GM23338 (cell line): ENCODE measurements at regions not wholly inside any gene's neighbourhood (a gene's known extent, or its start where the extent isn't known, plus 50 kb on each side); places are given as distances from the start of the nearest gene placed in this dataset.
A peak's percentile ranks its signal among the peaks of the same experiment; 100 is the strongest.

Experiments used
- ATAC-seq: fragments of 200-7000 bp; cut with Tn5 transposase; 3 replicates; pipeline ENCODE4 v1.9.1; 2020
- DNase-seq: peaks from one replicate; pipeline ENCODE4 v3.0.0-alpha.2; 2015; ENCODE audit warnings: low spot score
- H2AFZ ChIP-seq: fragments of 200-600 bp; sonication (generic); 2 replicates; pipeline ENCODE4 v1.8.0; 2016; ENCODE audit warnings: antibody characterized with exemption, mild to moderate bottlenecking, moderate library complexity
- H3F3A ChIP-seq: fragments of 200-600 bp; sonication (generic); replicated peaks from 2 replicates; pipeline ENCODE4 v1.8.0; 2017; ENCODE audit warnings: antibody characterized with exemption, mixed run types, low read depth
- H3K27ac ChIP-seq: fragments of 200-600 bp; sonication (generic); 2 replicates; pipeline ENCODE4 v1.6.1; 2016; ENCODE audit warnings: low read depth
- H3K27me3 ChIP-seq: fragments of 200-600 bp; sonication (generic); 2 replicates; pipeline ENCODE4 v1.8.0; 2016; ENCODE audit warnings: mild to moderate bottlenecking, mixed run types, moderate library complexity; ENCODE audit not compliant: insufficient read depth
- H3K36me3 ChIP-seq: fragments of 200-600 bp; sonication (generic); 2 replicates; pipeline ENCODE4 v1.8.0; 2016; ENCODE audit warnings: mild to moderate bottlenecking; ENCODE audit not compliant: insufficient read depth
- H3K4me1 ChIP-seq: fragments of 200-600 bp; sonication (generic); 2 replicates; pipeline ENCODE4 v1.8.0; 2016; ENCODE audit warnings: mild to moderate bottlenecking, moderate library complexity; ENCODE audit not compliant: insufficient read depth
- H3K4me2 ChIP-seq: fragments of 200-600 bp; sonication (generic); 2 replicates; pipeline ENCODE4 v1.7.1; 2017; ENCODE audit warnings: mixed run types
- H3K4me3 ChIP-seq: fragments of 200-600 bp; sonication (generic); 2 replicates; pipeline ENCODE4 v1.6.1; 2016; ENCODE audit warnings: mixed run types
- H3K79me2 ChIP-seq: fragments of 200-600 bp; sonication (generic); replicated peaks from 2 replicates; pipeline ENCODE4 v1.8.0; 2017; ENCODE audit warnings: mild to moderate bottlenecking; ENCODE audit not compliant: insufficient read depth
- H3K9me2 ChIP-seq: fragments of 200-600 bp; sonication (generic); 2 replicates; pipeline ENCODE4 v1.8.0; 2017; ENCODE audit not compliant: insufficient read depth
- H4K20me1 ChIP-seq: fragments of 200-600 bp; sonication (generic); replicated peaks from 2 replicates; pipeline ENCODE4 v1.8.0; 2017; ENCODE audit warnings: mild to moderate bottlenecking; ENCODE audit not compliant: insufficient read depth
- H3K27ac Mint-ChIP-seq: 2 replicates; pipeline ENCODE4 v1.8.0; 2020; ENCODE audit warnings: inconsistent platforms, mild to moderate bottlenecking, moderate library complexity, mixed read lengths
- H3K27me3 Mint-ChIP-seq: 3 replicates; pipeline ENCODE4 v1.8.0; 2022; ENCODE audit warnings: low read depth, mild to moderate bottlenecking, moderate library complexity, mixed read lengths, inconsistent platforms; ENCODE audit not compliant: insufficient read depth, poor library complexity
- H3K36me3 Mint-ChIP-seq: 3 replicates; pipeline ENCODE4 v1.8.0; 2021; ENCODE audit warnings: low read depth, mild to moderate bottlenecking, inconsistent platforms, moderate library complexity, mixed read lengths
- H3K4me1 Mint-ChIP-seq: 3 replicates; pipeline ENCODE4 v1.8.0; 2020; ENCODE audit warnings: mild to moderate bottlenecking, inconsistent platforms, mixed read lengths
- H3K4me3 Mint-ChIP-seq: 3 replicates; pipeline ENCODE4 v1.8.0; 2021; ENCODE audit warnings: moderate library complexity, mild to moderate bottlenecking, inconsistent platforms, mixed read lengths
- H3K9me3 Mint-ChIP-seq: 3 replicates; pipeline ENCODE4 v1.8.0; 2020; ENCODE audit warnings: moderate library complexity, mild to moderate bottlenecking, inconsistent platforms, mixed read lengths
- CREB1 ChIP-seq: fragments of 250-450 bp; sonication (Bioruptor Pico); IDR thresholded peaks from 2 replicates; pipeline ENCODE4 v1.5.0; 2020; ENCODE audit warnings: low read depth, mild to moderate bottlenecking, moderate library complexity
- EZH2phosphoT487 ChIP-seq: fragments of 200-600 bp; sonication (generic); IDR thresholded peaks from one replicate; pipeline ENCODE4 v1.8.1; 2018; ENCODE audit warnings: antibody characterized with exemption; ENCODE audit not compliant: unreplicated experiment
- JUNB ChIP-seq: IDR thresholded peaks from one replicate; pipeline ENCODE4 v1.6.1; 2016; ENCODE audit warnings: antibody characterized with exemption; ENCODE audit not compliant: unreplicated experiment
- NANOG ChIP-seq: IDR thresholded peaks from 2 replicates; pipeline ENCODE4 v1.6.1; 2016; ENCODE audit warnings: antibody characterized with exemption, borderline replicate concordance
- POLR2AphosphoS5 ChIP-seq: IDR thresholded peaks from 2 replicates; pipeline ENCODE4 v1.6.1; 2016; ENCODE audit warnings: antibody characterized with exemption, low read depth
- ZNF114 ChIP-seq: fragments of 250-450 bp; sonication (Bioruptor Pico); IDR thresholded peaks from 2 replicates; pipeline ENCODE4 v1.5.0; 2020; ENCODE audit warnings: mild to moderate bottlenecking, moderate library complexity
- ZNF331 ChIP-seq: fragments of 250-450 bp; sonication (Bioruptor Pico); IDR thresholded peaks from 2 replicates; pipeline ENCODE4 v1.5.0; 2020; ENCODE audit warnings: low read depth, mild to moderate bottlenecking, moderate library complexity
- TF ChIP-seq, protein P1 (sequence below): IDR thresholded peaks from 2 replicates; pipeline ENCODE4 v1.6.1; 2016; ENCODE audit warnings: antibody characterized with exemption
- TF ChIP-seq, protein P2 (sequence below): IDR thresholded peaks from one replicate; pipeline ENCODE4 v1.6.1; 2018; ENCODE audit warnings: antibody characterized with exemption; ENCODE audit not compliant: unreplicated experiment
- TF ChIP-seq, protein P3 (sequence below): fragments of 250-450 bp; sonication (Bioruptor Pico); IDR thresholded peaks from 2 replicates; pipeline ENCODE4 v1.5.0; 2020; ENCODE audit warnings: mild to moderate bottlenecking, moderate library complexity

DNA sequence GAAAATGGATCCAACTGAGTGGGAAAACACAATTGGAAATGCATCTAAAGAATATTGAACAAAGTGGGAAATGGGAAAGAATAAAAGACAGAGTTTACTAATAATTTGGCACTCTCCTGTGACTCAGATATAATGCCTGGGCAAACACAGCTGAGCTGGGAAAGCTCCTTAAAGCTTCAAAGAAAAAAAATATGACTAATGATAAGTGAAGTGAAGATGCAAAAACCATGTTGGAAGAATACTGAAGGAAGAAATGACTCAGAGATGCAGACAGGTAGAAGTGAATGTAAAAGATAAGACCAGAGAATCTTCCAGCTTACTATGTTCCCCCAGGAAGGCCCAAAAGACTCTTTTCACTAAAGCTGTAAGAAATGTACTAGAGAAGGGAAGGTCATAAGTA is 62.4 kb upstream of the FOXG1 start:
- no peak overlapping the region for H3K4me3 ChIP-seq
- no peaks in the 10 kb centered on the region for H3F3A ChIP-seq
- Mint-ChIP-seq H3K36me3 (no peaks in the 10 kb centered on the region), H3K4me3 (no peak overlapping the region), H3K27me3 (no peaks in the 10 kb centered on the region), H3K4me1 (no peaks in the 10 kb centered on the region), H3K9me3 (no peaks in the 10 kb centered on the region), H3K27ac (no peak overlapping the region)
- no peaks in the 10 kb centered on the region for H3K36me3 ChIP-seq
- no peak overlapping the region for H3K4me2 ChIP-seq
- no peak for ATAC-seq
- no peaks in the 10 kb centered on the region for H4K20me1 ChIP-seq
- H3K79me2 ChIP-seq: no peaks in the 10 kb centered on the region
- H3K4me1 ChIP-seq: no peaks in the 10 kb centered on the region
- no peak overlapping the region for H3K27ac ChIP-seq
- H3K9me2 ChIP-seq: no peaks in the 10 kb centered on the region
- no peak for TF ChIP-seq POLR2AphosphoS5
- no peak for TF ChIP-seq EZH2phosphoT487
- no peak for TF ChIP-seq ZNF114 (CRISPR knock-in tag)
- H3K27me3 ChIP-seq: no peaks in the 10 kb centered on the region
- no peak for DNase-seq
- 0 out of 2 replicates have a peak overlapping the region, but pooled peaks have one; percentile 64 for H2AFZ ChIP-seq

DNA sequence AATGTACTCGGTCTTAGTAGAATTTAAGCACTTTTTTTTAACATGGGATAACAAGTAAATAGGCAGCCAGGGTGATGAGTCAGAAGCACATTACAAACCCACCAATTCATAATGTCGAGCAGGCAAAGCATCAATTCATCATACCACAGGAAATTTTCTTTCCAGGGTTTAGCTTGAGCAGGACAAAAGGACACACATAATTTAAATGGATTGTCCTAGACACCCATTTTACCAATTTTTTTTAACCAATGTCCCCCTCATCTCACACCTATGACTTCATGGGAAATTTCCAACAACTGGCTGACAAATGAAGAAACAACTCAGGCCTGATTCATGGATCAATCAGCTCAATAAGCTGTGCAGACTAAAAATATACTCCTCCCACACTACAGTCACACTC is 58.8 kb upstream of the FOXG1 start:
- Histone ChIP-seq H3K36me3 (no peaks in the 10 kb centered on the region), H3K27me3 (no peaks in the 10 kb centered on the region), H3K4me3 (no peak overlapping the region), H2AFZ (no peak overlapping the region), H3K4me2 (no peak overlapping the region), H3K79me2 (no peaks in the 10 kb centered on the region), H3K9me2 (no peaks in the 10 kb centered on the region), H3K4me1 (no peaks in the 10 kb centered on the region), H3K27ac (no peak overlapping the region), H4K20me1 (no peaks in the 10 kb centered on the region), H3F3A (no peaks in the 10 kb centered on the region)
- Mint-ChIP-seq H3K27ac (no peak overlapping the region), H3K4me3 (no peak overlapping the region), H3K4me1 (no peaks in the 10 kb centered on the region), H3K27me3 (no peaks in the 10 kb centered on the region), H3K36me3 (no peaks in the 10 kb centered on the region), H3K9me3 (no peaks in the 10 kb centered on the region)
- DNase-seq (no peak), ATAC-seq (no peak)
- no peak for TF ChIP-seq NANOG
- TF ChIP-seq, protein P1, sequence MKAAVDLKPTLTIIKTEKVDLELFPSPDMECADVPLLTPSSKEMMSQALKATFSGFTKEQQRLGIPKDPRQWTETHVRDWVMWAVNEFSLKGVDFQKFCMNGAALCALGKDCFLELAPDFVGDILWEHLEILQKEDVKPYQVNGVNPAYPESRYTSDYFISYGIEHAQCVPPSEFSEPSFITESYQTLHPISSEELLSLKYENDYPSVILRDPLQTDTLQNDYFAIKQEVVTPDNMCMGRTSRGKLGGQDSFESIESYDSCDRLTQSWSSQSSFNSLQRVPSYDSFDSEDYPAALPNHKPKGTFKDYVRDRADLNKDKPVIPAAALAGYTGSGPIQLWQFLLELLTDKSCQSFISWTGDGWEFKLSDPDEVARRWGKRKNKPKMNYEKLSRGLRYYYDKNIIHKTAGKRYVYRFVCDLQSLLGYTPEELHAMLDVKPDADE: no peak
- TF ChIP-seq JUNB: no peak
- no peak for TF ChIP-seq CREB1 (CRISPR knock-in tag)
- TF ChIP-seq, protein P2, sequence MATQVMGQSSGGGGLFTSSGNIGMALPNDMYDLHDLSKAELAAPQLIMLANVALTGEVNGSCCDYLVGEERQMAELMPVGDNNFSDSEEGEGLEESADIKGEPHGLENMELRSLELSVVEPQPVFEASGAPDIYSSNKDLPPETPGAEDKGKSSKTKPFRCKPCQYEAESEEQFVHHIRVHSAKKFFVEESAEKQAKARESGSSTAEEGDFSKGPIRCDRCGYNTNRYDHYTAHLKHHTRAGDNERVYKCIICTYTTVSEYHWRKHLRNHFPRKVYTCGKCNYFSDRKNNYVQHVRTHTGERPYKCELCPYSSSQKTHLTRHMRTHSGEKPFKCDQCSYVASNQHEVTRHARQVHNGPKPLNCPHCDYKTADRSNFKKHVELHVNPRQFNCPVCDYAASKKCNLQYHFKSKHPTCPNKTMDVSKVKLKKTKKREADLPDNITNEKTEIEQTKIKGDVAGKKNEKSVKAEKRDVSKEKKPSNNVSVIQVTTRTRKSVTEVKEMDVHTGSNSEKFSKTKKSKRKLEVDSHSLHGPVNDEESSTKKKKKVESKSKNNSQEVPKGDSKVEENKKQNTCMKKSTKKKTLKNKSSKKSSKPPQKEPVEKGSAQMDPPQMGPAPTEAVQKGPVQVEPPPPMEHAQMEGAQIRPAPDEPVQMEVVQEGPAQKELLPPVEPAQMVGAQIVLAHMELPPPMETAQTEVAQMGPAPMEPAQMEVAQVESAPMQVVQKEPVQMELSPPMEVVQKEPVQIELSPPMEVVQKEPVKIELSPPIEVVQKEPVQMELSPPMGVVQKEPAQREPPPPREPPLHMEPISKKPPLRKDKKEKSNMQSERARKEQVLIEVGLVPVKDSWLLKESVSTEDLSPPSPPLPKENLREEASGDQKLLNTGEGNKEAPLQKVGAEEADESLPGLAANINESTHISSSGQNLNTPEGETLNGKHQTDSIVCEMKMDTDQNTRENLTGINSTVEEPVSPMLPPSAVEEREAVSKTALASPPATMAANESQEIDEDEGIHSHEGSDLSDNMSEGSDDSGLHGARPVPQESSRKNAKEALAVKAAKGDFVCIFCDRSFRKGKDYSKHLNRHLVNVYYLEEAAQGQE: no peak
- TF ChIP-seq ZNF331 (CRISPR knock-in tag): no peak
- TF ChIP-seq, protein P3, sequence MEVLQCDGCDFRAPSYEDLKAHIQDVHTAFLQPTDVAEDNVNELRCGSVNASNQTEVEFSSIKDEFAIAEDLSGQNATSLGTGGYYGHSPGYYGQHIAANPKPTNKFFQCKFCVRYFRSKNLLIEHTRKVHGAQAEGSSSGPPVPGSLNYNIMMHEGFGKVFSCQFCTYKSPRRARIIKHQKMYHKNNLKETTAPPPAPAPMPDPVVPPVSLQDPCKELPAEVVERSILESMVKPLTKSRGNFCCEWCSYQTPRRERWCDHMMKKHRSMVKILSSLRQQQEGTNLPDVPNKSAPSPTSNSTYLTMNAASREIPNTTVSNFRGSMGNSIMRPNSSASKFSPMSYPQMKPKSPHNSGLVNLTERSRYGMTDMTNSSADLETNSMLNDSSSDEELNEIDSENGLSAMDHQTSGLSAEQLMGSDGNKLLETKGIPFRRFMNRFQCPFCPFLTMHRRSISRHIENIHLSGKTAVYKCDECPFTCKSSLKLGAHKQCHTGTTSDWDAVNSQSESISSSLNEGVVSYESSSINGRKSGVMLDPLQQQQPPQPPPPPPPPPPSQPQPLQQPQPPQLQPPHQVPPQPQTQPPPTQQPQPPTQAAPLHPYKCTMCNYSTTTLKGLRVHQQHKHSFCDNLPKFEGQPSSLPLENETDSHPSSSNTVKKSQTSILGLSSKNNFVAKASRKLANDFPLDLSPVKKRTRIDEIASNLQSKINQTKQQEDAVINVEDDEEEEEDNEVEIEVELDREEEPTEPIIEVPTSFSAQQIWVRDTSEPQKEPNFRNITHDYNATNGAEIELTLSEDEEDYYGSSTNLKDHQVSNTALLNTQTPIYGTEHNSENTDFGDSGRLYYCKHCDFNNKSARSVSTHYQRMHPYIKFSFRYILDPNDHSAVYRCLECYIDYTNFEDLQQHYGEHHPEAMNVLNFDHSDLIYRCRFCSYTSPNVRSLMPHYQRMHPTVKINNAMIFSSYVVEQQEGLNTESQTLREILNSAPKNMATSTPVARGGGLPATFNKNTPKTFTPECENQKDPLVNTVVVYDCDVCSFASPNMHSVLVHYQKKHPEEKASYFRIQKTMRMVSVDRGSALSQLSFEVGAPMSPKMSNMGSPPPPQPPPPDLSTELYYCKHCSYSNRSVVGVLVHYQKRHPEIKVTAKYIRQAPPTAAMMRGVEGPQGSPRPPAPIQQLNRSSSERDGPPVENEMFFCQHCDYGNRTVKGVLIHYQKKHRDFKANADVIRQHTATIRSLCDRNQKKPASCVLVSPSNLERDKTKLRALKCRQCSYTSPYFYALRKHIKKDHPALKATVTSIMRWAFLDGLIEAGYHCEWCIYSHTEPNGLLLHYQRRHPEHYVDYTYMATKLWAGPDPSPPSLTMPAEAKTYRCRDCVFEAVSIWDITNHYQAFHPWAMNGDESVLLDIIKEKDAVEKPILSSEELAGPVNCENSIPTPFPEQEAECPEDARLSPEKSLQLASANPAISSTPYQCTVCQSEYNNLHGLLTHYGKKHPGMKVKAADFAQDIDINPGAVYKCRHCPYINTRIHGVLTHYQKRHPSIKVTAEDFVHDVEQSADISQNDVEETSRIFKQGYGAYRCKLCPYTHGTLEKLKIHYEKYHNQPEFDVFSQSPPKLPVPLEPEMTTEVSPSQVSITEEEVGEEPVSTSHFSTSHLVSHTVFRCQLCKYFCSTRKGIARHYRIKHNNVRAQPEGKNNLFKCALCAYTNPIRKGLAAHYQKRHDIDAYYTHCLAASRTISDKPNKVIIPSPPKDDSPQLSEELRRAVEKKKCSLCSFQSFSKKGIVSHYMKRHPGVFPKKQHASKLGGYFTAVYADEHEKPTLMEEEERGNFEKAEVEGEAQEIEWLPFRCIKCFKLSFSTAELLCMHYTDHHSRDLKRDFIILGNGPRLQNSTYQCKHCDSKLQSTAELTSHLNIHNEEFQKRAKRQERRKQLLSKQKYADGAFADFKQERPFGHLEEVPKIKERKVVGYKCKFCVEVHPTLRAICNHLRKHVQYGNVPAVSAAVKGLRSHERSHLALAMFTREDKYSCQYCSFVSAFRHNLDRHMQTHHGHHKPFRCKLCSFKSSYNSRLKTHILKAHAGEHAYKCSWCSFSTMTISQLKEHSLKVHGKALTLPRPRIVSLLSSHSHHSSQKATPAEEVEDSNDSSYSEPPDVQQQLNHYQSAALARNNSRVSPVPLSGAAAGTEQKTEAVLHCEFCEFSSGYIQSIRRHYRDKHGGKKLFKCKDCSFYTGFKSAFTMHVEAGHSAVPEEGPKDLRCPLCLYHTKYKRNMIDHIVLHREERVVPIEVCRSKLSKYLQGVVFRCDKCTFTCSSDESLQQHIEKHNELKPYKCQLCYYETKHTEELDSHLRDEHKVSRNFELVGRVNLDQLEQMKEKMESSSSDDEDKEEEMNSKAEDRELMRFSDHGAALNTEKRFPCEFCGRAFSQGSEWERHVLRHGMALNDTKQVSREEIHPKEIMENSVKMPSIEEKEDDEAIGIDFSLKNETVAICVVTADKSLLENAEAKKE (CRISPR knock-in tag): no peak
- TF ChIP-seq EZH2phosphoT487: no peak
- no peak for TF ChIP-seq ZNF114 (CRISPR knock-in tag)
